ENCODE measurements at regions not wholly inside any gene's neighbourhood (a gene's known extent, or its start where the extent isn't known, plus 50 kb on each side); places are given as distances from the start of the nearest gene placed in this dataset.

DNA sequence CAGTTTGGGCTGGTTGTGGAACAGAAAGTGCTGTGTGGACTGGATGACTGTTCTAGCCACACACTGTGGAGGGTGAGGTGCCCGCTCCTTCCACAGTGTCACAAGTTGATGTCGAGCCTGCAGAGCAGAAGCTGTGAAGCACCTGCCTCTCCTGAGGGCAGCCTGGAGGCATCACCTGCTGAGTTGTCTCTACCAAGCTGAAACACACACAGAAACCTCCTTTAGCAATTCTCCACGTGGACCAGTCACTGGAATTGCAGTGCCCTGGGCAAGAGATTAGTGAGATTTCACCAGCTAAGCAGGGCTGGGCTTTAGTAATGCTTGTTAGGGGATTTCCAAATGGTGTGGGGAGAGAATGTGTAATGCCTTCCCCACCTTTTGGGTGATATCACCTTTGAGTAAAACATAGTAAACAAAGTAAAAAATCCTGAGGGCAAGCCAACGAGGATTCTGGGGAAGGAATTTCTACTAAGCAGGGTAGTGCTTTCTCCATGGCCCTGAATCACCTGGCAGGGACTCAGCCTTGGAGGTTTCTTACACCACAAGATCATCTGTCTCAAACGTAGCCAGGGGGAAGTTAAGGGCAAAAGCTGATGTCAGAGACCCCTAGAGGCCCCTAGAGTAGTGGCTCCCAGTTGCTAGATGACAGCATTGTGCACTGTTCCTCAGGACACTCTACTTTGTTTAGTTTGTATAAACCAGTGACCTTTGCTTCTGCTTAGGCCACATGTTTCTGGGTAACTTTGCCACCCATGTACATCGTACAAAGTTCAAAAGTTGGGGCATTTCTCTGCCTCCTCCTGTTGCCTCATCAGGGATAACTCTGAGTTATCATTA is 233.1 kb upstream of the IGFBP3 start:
- no peak overlapping the region for H3K27ac ChIP-seq (ENCODE audit: insufficient read depth, low read depth, low read length, poor library complexity, severe bottlenecking)
- H3K9me3 ChIP-seq (ENCODE audit: control insufficient read depth, low read length): no peaks in the 10 kb centered on the region
- 79 to 81% methylated on average over 6 of the region's 6 CpGs for WGBS, 2 experiments

DNA sequence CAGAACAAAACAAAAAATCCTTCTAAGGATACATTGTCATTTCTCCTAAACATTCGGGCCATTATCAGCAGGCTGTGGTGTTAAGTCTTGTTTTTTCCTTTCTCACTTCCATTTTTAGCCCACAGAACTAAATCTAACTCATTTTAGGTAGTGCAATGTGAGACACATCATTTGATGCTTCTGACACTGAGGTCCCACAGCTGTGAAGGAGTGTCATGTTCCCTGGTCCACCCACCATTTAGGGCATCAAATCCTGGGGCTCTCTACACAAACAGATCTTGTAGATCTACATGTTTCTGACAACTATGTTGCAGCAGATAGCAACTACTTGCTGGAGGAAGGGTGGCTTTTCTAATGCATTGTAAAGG is 232.5 kb upstream of the IGFBP3 start:
- H3K4me3 ChIP-seq (ENCODE audit: insufficient read depth, low read depth, low read length): no peak overlapping the region
- H3K27ac ChIP-seq (ENCODE audit: insufficient read depth, low read depth, low read length, poor library complexity, severe bottlenecking): no peak overlapping the region
- no peaks in the 10 kb centered on the region for H3K36me3 ChIP-seq (ENCODE audit: control insufficient read depth, insufficient read depth, low read length)
- 89 to 100% methylated on average over 1 of the region's 1 CpG for WGBS, 2 experiments
- H3K4me1 ChIP-seq (ENCODE audit: control insufficient read depth, insufficient read depth, low read length): peaks cover 2% of the 10 kb centered on the region
- no peaks in the 10 kb centered on the region for H3K9me3 ChIP-seq (ENCODE audit: control insufficient read depth, low read length)
- no peaks in the 10 kb centered on the region for H3K27me3 ChIP-seq (ENCODE audit: control insufficient read depth, insufficient read depth, low read length, poor library complexity, severe bottlenecking)

More for the DNA sequence above, 233.1 kb upstream of the IGFBP3 start:
- H3K4me1 ChIP-seq (ENCODE audit: control insufficient read depth, insufficient read depth, low read length): peaks cover 2% of the 10 kb centered on the region
- no peak overlapping the region for H3K4me3 ChIP-seq (ENCODE audit: insufficient read depth, low read depth, low read length)
- no peaks in the 10 kb centered on the region for H3K27me3 ChIP-seq (ENCODE audit: control insufficient read depth, insufficient read depth, low read length, poor library complexity, severe bottlenecking)
- H3K36me3 ChIP-seq (ENCODE audit: control insufficient read depth, insufficient read depth, low read length): no peaks in the 10 kb centered on the region

DNA sequence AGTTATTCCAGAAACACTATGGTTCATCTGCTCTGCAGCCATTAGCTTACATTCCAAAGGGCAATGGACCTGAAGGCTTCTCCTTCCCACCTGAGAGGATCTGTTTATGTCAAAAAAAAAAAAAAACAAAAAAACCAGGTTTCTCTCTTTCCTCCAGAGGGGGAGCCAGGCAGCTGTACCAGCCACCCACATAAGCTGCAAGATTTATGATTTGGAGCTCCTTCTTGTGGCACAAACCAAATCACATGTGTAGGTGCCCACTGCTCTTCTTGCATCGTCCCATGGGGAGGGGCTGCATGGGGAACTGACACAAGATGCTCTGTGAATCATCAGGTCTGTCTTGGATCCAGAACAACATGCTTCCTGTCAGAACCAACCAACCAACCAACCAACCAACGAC is 231.6 kb upstream of the IGFBP3 start:
- Histone ChIP-seq H3K9me3 (ENCODE audit: control insufficient read depth, low read length) (no peaks in the 10 kb centered on the region), H3K4me1 (ENCODE audit: control insufficient read depth, insufficient read depth, low read length) (no peaks in the 10 kb centered on the region), H3K36me3 (ENCODE audit: control insufficient read depth, insufficient read depth, low read length) (no peaks in the 10 kb centered on the region), H3K4me3 (ENCODE audit: insufficient read depth, low read depth, low read length) (no peak overlapping the region), H3K27ac (ENCODE audit: insufficient read depth, low read depth, low read length, poor library complexity, severe bottlenecking) (no peak overlapping the region), H3K27me3 (ENCODE audit: control insufficient read depth, insufficient read depth, low read length, poor library complexity, severe bottlenecking) (no peaks in the 10 kb centered on the region)
- 77 to 91% methylated on average over 2 of the region's 2 CpGs for WGBS, 2 experiments

DNA sequence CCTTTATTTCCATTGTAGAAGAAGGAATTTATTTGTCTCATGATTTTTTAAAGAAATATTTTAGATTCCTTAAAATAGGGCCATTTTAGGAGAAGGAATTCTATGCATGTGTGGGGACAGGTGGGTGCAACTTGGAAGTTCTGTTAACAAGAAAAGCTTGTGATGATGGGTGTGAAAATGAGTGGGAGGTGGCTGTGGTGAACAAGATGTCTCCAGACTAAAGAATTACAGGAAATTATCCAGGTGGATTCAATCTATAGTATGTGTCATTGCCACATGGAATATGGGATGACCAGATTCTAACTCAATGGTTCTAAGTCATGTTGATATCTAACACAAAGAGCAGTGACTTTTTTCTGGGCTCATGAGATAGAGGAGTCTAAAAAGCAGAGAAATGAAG is 229.6 kb upstream of the IGFBP3 start:
- Histone ChIP-seq H3K4me3 (ENCODE audit: insufficient read depth, low read depth, low read length) (no peak overlapping the region), H3K27ac (ENCODE audit: insufficient read depth, low read depth, low read length, poor library complexity, severe bottlenecking) (no peak overlapping the region), H3K4me1 (ENCODE audit: control insufficient read depth, insufficient read depth, low read length) (peaks cover 7% of the 10 kb centered on the region), H3K9me3 (ENCODE audit: control insufficient read depth, low read length) (no peaks in the 10 kb centered on the region), H3K27me3 (ENCODE audit: control insufficient read depth, insufficient read depth, low read length, poor library complexity, severe bottlenecking) (no peaks in the 10 kb centered on the region), H3K36me3 (ENCODE audit: control insufficient read depth, insufficient read depth, low read length) (no peaks in the 10 kb centered on the region)

DNA sequence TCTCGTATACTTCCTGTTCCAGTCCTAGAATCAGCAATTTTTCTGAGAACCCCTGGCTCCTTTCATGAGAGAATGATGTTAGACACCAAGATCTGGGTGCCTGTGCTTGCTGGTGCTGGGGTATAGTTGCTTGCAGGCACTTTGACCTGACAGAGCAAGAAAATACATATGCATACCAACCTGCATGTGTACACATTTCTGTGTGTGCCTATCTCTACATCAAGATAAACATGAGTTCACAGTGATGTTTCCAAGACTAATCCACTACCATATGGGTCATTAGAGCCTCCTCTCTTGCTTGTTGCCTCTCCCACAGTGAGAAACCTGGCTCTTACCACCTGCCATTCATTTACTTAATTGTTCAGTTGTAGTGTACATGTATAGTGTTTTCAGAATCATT is 229.1 kb upstream of the IGFBP3 start:
- WGBS, 2 experiments: 95 to 96% methylated on average over 1 of the region's 1 CpG
- Histone ChIP-seq H3K4me3 (ENCODE audit: insufficient read depth, low read depth, low read length) (no peak overlapping the region), H3K4me1 (ENCODE audit: control insufficient read depth, insufficient read depth, low read length) (peaks cover 10% of the 10 kb centered on the region), H3K9me3 (ENCODE audit: control insufficient read depth, low read length) (no peaks in the 10 kb centered on the region), H3K27ac (ENCODE audit: insufficient read depth, low read depth, low read length, poor library complexity, severe bottlenecking) (no peak overlapping the region), H3K36me3 (ENCODE audit: control insufficient read depth, insufficient read depth, low read length) (no peaks in the 10 kb centered on the region), H3K27me3 (ENCODE audit: control insufficient read depth, insufficient read depth, low read length, poor library complexity, severe bottlenecking) (no peaks in the 10 kb centered on the region)

DNA sequence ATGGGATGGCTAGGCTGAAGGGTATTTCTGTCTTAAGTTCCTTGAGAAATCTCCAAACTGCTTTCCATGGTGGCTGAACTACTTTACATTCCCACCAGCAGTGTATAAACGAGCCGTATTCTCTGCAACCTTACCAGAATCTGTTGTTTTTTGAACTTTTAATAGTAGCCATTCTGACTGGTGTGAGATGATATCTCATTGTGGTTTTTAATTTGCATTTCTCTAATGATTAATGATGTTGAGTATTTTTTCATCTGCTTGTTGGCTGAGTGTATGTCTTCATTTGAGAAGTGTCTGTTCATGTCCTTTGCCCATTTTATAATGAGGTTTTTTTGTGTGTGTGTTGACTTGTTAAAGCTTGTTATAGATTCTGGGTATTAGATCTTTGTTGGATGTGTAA is 226.8 kb upstream of the IGFBP3 start:
- no peak overlapping the region for H3K4me3 ChIP-seq (ENCODE audit: insufficient read depth, low read depth, low read length)
- 87 to 90% methylated on average over 2 of the region's 2 CpGs for WGBS, 2 experiments
- no peaks in the 10 kb centered on the region for H3K9me3 ChIP-seq (ENCODE audit: control insufficient read depth, low read length)
- no peaks in the 10 kb centered on the region for H3K27me3 ChIP-seq (ENCODE audit: control insufficient read depth, insufficient read depth, low read length, poor library complexity, severe bottlenecking)
- no peak overlapping the region for H3K27ac ChIP-seq (ENCODE audit: insufficient read depth, low read depth, low read length, poor library complexity, severe bottlenecking)
- H3K36me3 ChIP-seq (ENCODE audit: control insufficient read depth, insufficient read depth, low read length): no peaks in the 10 kb centered on the region
- peaks cover 10% of the 10 kb centered on the region for H3K4me1 ChIP-seq (ENCODE audit: control insufficient read depth, insufficient read depth, low read length)

DNA sequence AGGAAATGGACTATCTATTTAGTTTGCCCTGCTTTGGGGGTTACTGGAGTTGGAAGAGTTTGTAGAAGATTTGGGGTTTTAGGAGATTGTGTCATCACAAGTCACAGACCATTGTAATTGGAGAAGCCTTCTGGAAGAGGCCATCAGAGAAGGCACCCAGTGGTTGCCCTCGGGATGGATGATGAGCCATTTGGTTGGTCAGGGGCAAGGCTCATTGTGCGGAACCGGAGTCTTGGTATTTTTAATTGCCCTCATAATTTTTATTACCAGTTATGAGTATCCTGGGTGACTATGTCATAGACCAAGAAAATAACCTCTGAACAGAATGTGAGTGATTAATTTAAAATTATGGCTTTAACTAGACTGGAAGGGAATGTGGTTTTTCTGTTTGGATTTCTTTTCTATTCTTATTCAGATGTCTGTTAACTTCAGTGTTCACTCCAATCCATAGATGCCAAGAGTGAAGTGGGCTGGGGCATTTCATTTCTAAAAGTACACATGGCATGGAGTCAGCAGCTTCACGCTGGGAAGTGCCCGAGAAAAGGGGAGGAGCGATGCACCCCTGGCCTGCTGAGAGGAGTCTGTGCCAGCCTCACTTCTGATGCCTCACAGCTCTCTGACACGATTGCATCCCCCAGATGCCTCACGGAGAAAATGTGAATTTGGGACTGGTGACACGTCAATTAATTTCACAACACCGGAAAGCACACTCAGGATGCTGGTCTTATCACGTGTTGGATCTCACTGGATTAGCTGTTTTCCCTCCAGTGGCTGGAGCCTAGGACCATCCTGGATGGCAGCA is 225.6 kb upstream of the IGFBP3 start:
- Histone ChIP-seq H3K4me1 (ENCODE audit: control insufficient read depth, insufficient read depth, low read length) (peaks cover 10% of the 10 kb centered on the region), H3K36me3 (ENCODE audit: control insufficient read depth, insufficient read depth, low read length) (no peaks in the 10 kb centered on the region), H3K4me3 (ENCODE audit: insufficient read depth, low read depth, low read length) (no peak overlapping the region), H3K27ac (ENCODE audit: insufficient read depth, low read depth, low read length, poor library complexity, severe bottlenecking) (no peak overlapping the region), H3K9me3 (ENCODE audit: control insufficient read depth, low read length) (no peaks in the 10 kb centered on the region), H3K27me3 (ENCODE audit: control insufficient read depth, insufficient read depth, low read length, poor library complexity, severe bottlenecking) (no peaks in the 10 kb centered on the region)
- 93 to 94% methylated on average over 11 of the region's 11 CpGs for WGBS, 2 experiments

DNA sequence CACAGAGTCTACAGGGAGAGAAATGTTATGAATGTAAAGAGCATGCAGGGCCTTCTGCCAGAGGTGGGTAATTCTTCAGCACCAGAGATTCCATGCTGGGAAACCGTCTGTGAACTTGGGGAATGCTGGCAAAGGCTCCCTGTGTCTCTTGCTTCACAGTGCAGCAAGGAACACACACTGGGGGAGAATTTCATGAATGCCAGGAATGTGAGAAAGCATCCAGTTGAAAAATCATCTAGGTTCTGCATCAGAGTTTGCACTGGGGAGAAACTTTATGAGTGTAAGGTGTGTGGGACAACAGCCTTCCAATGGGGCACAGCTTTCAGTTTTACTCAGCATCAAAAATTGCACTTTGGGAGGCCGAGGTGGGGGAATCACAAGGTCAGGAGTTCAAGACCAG is 224.3 kb upstream of the IGFBP3 start:
- H3K27ac ChIP-seq (ENCODE audit: insufficient read depth, low read depth, low read length, poor library complexity, severe bottlenecking): no peak overlapping the region

DNA sequence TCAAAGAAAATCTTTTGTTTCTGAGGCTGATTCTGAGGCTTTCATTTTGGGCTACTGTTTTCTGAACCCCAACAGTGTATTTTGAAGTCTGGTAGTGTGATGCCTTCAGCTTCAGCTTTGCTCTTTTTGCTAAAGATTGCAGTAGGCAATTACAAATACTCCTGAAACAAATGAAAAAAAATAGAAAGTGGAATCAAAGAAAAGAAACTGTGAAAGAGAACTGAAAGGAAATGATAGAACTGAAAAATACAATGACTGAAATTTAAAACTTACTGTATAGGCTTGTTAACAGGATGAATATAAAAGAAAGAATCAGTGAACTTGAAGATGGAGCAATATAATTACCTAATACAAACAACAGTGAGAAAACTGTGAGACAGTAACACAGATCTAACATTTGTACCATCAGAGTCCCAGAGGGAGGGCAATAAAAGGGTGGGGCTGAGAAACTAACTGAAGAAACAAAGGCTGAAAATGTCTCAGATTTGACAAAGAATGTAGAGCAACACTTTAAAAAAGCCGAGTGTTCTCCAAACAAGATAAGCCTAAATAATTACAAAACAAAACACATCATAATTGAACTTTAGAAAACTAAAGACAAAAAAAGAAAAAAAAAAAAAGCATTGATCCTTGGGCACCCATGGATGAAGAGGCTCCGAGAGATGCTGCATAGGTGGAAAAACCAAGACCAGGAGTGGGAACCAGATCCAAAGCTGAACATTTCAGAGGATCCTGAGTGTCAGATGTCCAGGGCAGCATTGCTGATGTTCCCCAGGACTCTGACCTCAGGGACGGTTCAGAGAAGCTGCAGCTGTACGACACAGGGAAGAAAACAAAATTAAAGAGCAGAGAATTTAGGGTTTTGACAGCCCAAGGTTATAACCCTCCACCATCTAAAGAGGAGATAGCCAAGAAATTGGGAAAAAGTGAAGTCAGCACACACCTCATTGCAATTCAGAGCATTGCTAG is 223.2 kb upstream of the IGFBP3 start:
- 89 to 96% methylated on average over 4 of the region's 4 CpGs for WGBS, 2 experiments
- no peak overlapping the region for H3K27ac ChIP-seq (ENCODE audit: insufficient read depth, low read depth, low read length, poor library complexity, severe bottlenecking)
- H3K9me3 ChIP-seq (ENCODE audit: control insufficient read depth, low read length): no peaks in the 10 kb centered on the region
- H3K4me3 ChIP-seq (ENCODE audit: insufficient read depth, low read depth, low read length): no peak overlapping the region
- H3K27me3 ChIP-seq (ENCODE audit: control insufficient read depth, insufficient read depth, low read length, poor library complexity, severe bottlenecking): no peaks in the 10 kb centered on the region
- no peaks in the 10 kb centered on the region for H3K36me3 ChIP-seq (ENCODE audit: control insufficient read depth, insufficient read depth, low read length)
- H3K4me1 ChIP-seq (ENCODE audit: control insufficient read depth, insufficient read depth, low read length): peaks cover 10% of the 10 kb centered on the region

More for the DNA sequence above, 224.3 kb upstream of the IGFBP3 start:
- 61 to 66% methylated on average over 2 of the region's 2 CpGs for WGBS, 2 experiments
- Histone ChIP-seq H3K4me3 (ENCODE audit: insufficient read depth, low read depth, low read length) (no peak overlapping the region), H3K27me3 (ENCODE audit: control insufficient read depth, insufficient read depth, low read length, poor library complexity, severe bottlenecking) (no peaks in the 10 kb centered on the region), H3K9me3 (ENCODE audit: control insufficient read depth, low read length) (no peaks in the 10 kb centered on the region), H3K4me1 (ENCODE audit: control insufficient read depth, insufficient read depth, low read length) (peaks cover 10% of the 10 kb centered on the region), H3K36me3 (ENCODE audit: control insufficient read depth, insufficient read depth, low read length) (no peaks in the 10 kb centered on the region)
